Small intestine (tissue), 7 donors: ENCODE measurements at regions not wholly inside any gene's neighbourhood (a gene's known extent, or its start where the extent isn't known, plus 50 kb on each side); places are given as distances from the start of the nearest gene placed in this dataset.

Experiments used
- DNase-seq, 2 donors: peaks; one replicate each; pipeline versions ENCODE4 v3.0.0 to v3.0.0-alpha.2; 2013
- FAIRE-seq: peaks from 2 replicates; lab custom pipeline; 2012; peaks lifted over from hg19 to GRCh38; lab: Jason Lieb, UNC
- H3K27ac ChIP-seq, 3 donors: one replicate each; pipeline ENCODE4 v1.5.1; 2013; ENCODE audit warnings: low read length in 2 of 3, mild to moderate bottlenecking in 2 of 3, control low read depth in 1 of 3, inconsistent platforms in 1 of 3, low read depth in 1 of 3, moderate library complexity in 1 of 3
- H3K27me3 ChIP-seq, 3 donors: one replicate each; pipeline ENCODE4 v1.6.1; 2013; ENCODE audit warnings: low read length in 3 of 3, inconsistent platforms in 1 of 3; ENCODE audit not compliant: control insufficient read depth in 3 of 3, insufficient read depth in 3 of 3
- H3K36me3 ChIP-seq, 3 donors: one replicate each; pipeline ENCODE4 v1.6.1; 2013; ENCODE audit warnings: low read length in 3 of 3, inconsistent platforms in 1 of 3, low read depth in 1 of 3, mild to moderate bottlenecking in 1 of 3, moderate library complexity in 1 of 3; ENCODE audit not compliant: control insufficient read depth in 3 of 3, insufficient read depth in 2 of 3
- H3K4me1 ChIP-seq, 3 donors: one replicate each; pipeline ENCODE4 v1.6.1; 2013; ENCODE audit warnings: low read length in 2 of 3, inconsistent platforms in 1 of 3, low read depth in 1 of 3, mild to moderate bottlenecking in 1 of 3, moderate library complexity in 1 of 3; ENCODE audit not compliant: control insufficient read depth in 3 of 3, insufficient read depth in 2 of 3
- H3K4me3 ChIP-seq, 3 donors: one replicate each; pipeline ENCODE4 v1.5.1; 2013; ENCODE audit warnings: low read length in 3 of 3, control low read depth in 1 of 3, inconsistent platforms in 1 of 3, low read depth in 1 of 3, mild to moderate bottlenecking in 1 of 3, moderate library complexity in 1 of 3
- H3K9me3 ChIP-seq, 2 donors: one replicate each; pipeline ENCODE4 v1.6.1; 2013; ENCODE audit warnings: low read depth in 1 of 2, low read length in 1 of 2; ENCODE audit not compliant: control insufficient read depth in 2 of 2, insufficient read depth in 1 of 2
- WGBS, 3 donors: extraction: QIAGEN DNeasy Blood & Tissue Kit; methylation state at CpG; one replicate each; pipeline ENCODE4 v1.1.7; 2013; 5-methylcytosine and 5-hydroxymethylcytosine counted together
- donor health status: healthy with polysubstance abuse.
- donor health status: control.
- donor health status: control.
- donor health status: Bipolar disorder and iron deficiency.
- donor health status: healthy.

GRCh38 chr13:40240293-40240692 is 426.1 kb downstream of the FOXO1 start:
- Histone ChIP-seq H3K4me3 (no peak overlapping the region), H3K27me3 (peaks cover 0 to 3% (median 0%) of the 10 kb centered on the region in 3 donors), H3K4me1 (no peaks in the 10 kb centered on the region), H3K36me3 (no peaks in the 10 kb centered on the region), H3K27ac (no peak overlapping the region), H3K9me3 (peaks cover 0 to 6% of the 10 kb centered on the region in 2 donors)
- FAIRE-seq = no peak
- no peak for DNase-seq
- whole genome bisulfite sequencing, 3 donors = 81 to 91% (median 90%) methylated on average over 2 of the region's 2 CpGs

GRCh38 chr13:40241125-40241798 is 425.2 kb downstream of the FOXO1 start:
- H3K36me3 ChIP-seq = no peaks in the 10 kb centered on the region
- no peaks in the 10 kb centered on the region for H3K4me1 ChIP-seq
- FAIRE-seq = no peak
- peaks cover 0 to 3% (median 0%) of the 10 kb centered on the region in 3 donors for H3K27me3 ChIP-seq
- no peak for DNase-seq
- WGBS, 3 donors = 75 to 80% (median 77%) methylated on average over 3 of the region's 3 CpGs
- H3K4me3 ChIP-seq = no peak overlapping the region
- peaks cover 0 to 6% of the 10 kb centered on the region in 2 donors for H3K9me3 ChIP-seq
- H3K27ac ChIP-seq = no peak overlapping the region

- no peak overlapping the region for H3K27ac ChIP-seq
- 83 to 85% (median 83%) methylated on average over 3 of the region's 3 CpGs for WGBS, 3 donors
- FAIRE-seq (no peak), DNase-seq (no peak)
- peaks cover 0 to 5% of the 10 kb centered on the region in 2 donors for H3K9me3 ChIP-seq
- H3K27me3 ChIP-seq = peaks cover 0 to 3% (median 0%) of the 10 kb centered on the region in 3 donors
- no peaks in the 10 kb centered on the region for H3K36me3 ChIP-seq
- no peak overlapping the region for H3K4me3 ChIP-seq
- H3K4me1 ChIP-seq = no peaks in the 10 kb centered on the region
Measured at GRCh38 chr13:40243047-40243446, 423.4 kb downstream of the FOXO1 start.

GRCh38 chr13:40243982-40244381 is 422.5 kb downstream of the FOXO1 start:
- WGBS, 3 donors = 32 to 70% (median 33%) methylated on average over 3 of the region's 3 CpGs
- H3K27ac ChIP-seq = no peak overlapping the region
- H3K9me3 ChIP-seq = no peaks in the 10 kb centered on the region
- no peak overlapping the region for H3K4me3 ChIP-seq
- DNase-seq (no peak), FAIRE-seq (no peak)
- no peaks in the 10 kb centered on the region for H3K36me3 ChIP-seq
- H3K27me3 ChIP-seq = peaks cover 0 to 3% (median 0%) of the 10 kb centered on the region in 3 donors
- no peaks in the 10 kb centered on the region for H3K4me1 ChIP-seq

- H3K27me3 ChIP-seq = peaks cover 0 to 3% (median 0%) of the 10 kb centered on the region in 3 donors
- no peaks in the 10 kb centered on the region for H3K36me3 ChIP-seq
- no peak overlapping the region for H3K4me3 ChIP-seq
- H3K4me1 ChIP-seq = no peaks in the 10 kb centered on the region
- peaks cover 0 to 3% of the 10 kb centered on the region in 2 donors for H3K9me3 ChIP-seq
- FAIRE-seq (no peak), DNase-seq (no peak)
- H3K27ac ChIP-seq = no peak overlapping the region
- 47 to 58% (median 48%) methylated on average over 3 of the region's 3 CpGs for WGBS, 3 donors
Measured at GRCh38 chr13:40245567-40245966, 420.9 kb downstream of the FOXO1 start.

- FAIRE-seq = no peak
Measured at GRCh38 chr13:40247845-40248244, 418.6 kb downstream of the FOXO1 start.

GRCh38 chr13:40251343-40252032 is 415.0 kb downstream of the FOXO1 start:
- no peak for FAIRE-seq
- H3K4me3 ChIP-seq = no peak overlapping the region
- DNase-seq = no peak

More at GRCh38 chr13:40247845-40248244, 418.6 kb downstream of the FOXO1 start:
- Histone ChIP-seq H3K9me3 (peaks cover 0 to 3% of the 10 kb centered on the region in 2 donors), H3K27me3 (peaks cover 0 to 3% (median 0%) of the 10 kb centered on the region in 3 donors), H3K4me3 (no peak overlapping the region), H3K27ac (no peak overlapping the region), H3K4me1 (no peaks in the 10 kb centered on the region), H3K36me3 (no peaks in the 10 kb centered on the region)
- DNase-seq = no peak

GRCh38 chr13:40252241-40252640 is 414.2 kb downstream of the FOXO1 start:
- Histone ChIP-seq H3K27me3 (no peaks in the 10 kb centered on the region), H3K9me3 (peaks cover 0 to 3% of the 10 kb centered on the region in 2 donors), H3K4me1 (no peaks in the 10 kb centered on the region), H3K4me3 (no peak overlapping the region), H3K36me3 (no peaks in the 10 kb centered on the region), H3K27ac (no peak overlapping the region)
- DNase-seq (no peak), FAIRE-seq (no peak)
- WGBS, 3 donors = 86 to 90% (median 89%) methylated on average over 3 of the region's 3 CpGs

More at GRCh38 chr13:40251343-40252032, 415.0 kb downstream of the FOXO1 start:
- no peaks in the 10 kb centered on the region for H3K4me1 ChIP-seq
- H3K36me3 ChIP-seq = no peaks in the 10 kb centered on the region
- WGBS, 3 donors = 32 to 89% (median 85%) methylated on average over 1 of the region's 1 CpG
- H3K27me3 ChIP-seq = no peaks in the 10 kb centered on the region
- H3K27ac ChIP-seq = no peak overlapping the region
- peaks cover 0 to 3% of the 10 kb centered on the region in 2 donors for H3K9me3 ChIP-seq
